Posterior cingulate gyrus (tissue), 11 donors: ENCODE measurements at regions not wholly inside any gene's neighbourhood (a gene's known extent, or its start where the extent isn't known, plus 50 kb on each side); places are given as distances from the start of the nearest gene placed in this dataset.
"Not testable (repeated sequence)": the region's sequence is repeated elsewhere in the genome, so short reads cannot be mapped to it uniquely, and the experiment has no call there.

Experiments
- DNase-seq, 10 donors: peaks; one replicate each; pipeline versions ENCODE4 v3.0.0 to v3.0.0-alpha.2; 2020 to 2021; ENCODE audit warnings: mixed read lengths in 3 of 10
- intact Hi-C: fragments of 100-400 bp; cut with DNase I; formaldehyde crosslinking; loops from one replicate; pipeline ENCODE4 v1.15.1; 2023

DNA sequence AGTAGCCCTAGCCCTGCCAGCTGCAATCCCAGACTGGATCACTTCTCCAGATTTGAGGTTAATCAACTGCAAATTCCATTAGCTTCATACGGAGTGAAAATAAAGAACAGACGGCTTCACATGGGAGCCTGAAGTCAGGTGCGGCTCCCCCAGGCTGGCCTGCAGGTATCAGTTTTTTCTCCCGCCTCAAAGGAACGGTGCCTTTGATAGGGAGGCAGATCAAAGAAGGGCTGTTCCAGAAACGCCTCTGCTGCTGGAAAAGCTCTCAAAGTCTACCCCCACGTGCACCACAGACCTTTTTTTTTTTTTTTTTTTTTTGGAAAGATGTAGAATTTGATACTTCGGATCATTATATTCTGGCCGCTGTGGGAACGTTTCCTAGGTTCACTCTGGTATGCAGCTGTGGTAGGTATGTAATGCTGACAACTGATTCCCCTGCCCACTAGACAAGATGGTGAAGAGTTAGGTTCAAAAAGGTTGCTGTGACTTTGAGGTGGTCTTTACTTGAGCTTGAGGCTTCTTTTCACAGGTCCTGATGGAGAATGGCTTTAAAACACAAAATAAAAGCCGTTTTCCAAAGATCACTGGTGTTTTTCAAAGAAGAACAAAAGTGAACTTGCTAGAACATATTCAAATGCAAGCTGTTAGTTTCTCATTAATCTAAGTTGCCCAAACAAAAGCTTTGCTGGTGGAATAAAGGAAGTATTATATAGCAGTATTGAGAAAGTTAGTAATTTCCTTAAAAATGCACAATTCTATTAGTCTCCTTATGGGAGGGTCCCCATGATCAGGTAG, 189.0 kb upstream of the NFIA start:
- DNase-seq = no peak
- intact Hi-C loops = no loop called here

DNA sequence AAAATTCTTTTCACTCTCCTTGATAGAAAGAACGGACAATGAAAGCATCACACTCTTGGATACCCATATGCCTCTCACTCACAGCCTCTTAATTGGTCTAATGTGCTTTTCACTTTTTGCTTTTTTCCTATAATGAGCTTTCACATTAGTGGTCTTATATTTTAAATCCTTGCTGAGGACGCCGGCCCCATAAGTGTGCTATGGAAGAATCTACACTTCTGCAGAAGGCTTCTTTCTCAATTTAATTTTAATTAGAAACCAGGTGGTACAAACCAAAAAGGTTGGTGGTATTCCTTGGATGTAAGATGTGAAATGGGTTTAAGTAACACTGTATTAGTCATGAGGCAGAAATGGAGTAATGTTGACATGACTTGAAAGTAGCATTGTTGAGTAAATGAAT, 190.6 kb upstream of the NFIA start:
- DNase-seq = no peak
- intact Hi-C loops = no loop called here

DNA sequence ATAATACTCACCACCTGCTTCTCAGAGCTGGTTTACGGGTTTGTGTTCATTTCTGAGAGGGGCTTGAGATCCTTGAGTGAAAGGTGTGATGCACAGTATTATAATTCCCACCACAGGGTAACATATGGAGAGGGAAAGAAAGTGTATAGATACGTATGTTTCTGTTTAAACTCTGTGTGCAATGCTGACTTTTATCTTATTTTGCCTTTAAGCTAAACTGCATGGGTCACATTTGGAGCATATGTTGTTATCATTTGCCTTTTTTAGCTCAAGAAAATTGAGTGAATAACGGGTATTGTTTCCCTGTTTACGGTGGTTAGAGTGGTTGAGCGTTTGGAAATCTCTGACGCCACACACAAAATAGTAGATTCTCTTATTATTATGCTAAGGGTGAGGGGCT, 191.1 kb upstream of the NFIA start:
- intact Hi-C loops = no loop called here
- DNase-seq = no peak

DNA sequence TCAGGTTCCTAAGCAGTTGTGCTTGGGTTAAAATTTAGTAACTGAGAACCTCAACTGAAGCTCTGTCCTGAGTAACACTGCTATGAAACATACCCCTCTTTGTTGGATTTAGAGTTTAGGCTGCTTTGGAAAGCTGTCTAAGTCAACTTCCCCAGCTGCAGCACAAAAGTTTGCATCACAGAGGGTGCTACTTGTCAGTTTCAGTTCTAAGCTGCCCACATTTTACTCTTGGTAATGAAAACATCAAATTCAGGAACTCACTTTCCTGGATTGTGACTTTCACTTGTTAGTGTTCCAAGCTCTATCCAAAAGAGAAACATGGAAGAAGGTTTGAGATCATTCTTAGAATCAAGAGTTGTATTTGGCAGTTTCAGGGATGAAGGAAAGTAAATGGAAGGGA, 191.7 kb upstream of the NFIA start:
- DNase-seq = no peak
- intact Hi-C loops = no loop called here

DNA sequence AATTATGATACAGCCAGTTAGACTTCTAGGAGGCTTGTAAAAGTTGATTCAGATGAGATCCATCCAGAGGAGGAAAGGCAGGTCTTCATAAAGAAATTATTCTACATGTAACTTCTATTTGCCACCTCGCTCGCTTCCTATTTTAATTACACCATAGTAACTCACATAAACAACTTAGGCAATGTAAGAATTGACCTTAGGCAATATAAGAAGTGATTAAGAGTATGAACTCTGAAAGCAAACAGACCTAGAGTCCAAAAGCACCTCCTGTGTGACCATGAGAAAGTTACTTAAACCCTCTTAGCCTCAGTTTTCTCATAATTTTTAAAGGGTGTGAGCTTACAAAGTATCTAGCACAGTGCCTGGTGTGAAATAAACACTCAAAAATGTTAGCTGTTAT, 192.7 kb upstream of the NFIA start:
- intact Hi-C loops = no loop called here

DNA sequence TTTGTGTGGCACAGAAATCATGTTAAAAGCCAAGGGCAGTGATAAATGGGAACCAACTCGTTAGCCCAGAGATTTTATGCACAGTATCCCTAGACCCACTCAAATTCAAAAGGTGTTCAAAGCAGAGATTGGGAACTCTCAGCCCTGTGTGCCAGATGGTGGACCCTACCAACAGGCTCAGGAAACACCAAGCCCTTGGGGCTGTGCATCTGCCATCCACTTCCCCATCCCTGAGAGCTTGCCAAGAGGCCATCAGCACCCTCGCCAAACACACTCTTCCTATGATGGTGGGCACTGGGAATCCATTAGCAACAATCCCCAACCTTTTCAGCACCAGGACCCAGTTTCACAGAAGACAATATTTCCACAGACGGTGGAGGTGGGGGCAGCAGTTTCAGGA, 194.2 kb upstream of the NFIA start:
- no peak for DNase-seq
- intact Hi-C loops = no loop called here

More for the DNA sequence above, 192.7 kb upstream of the NFIA start:
- DNase-seq = no peak

DNA sequence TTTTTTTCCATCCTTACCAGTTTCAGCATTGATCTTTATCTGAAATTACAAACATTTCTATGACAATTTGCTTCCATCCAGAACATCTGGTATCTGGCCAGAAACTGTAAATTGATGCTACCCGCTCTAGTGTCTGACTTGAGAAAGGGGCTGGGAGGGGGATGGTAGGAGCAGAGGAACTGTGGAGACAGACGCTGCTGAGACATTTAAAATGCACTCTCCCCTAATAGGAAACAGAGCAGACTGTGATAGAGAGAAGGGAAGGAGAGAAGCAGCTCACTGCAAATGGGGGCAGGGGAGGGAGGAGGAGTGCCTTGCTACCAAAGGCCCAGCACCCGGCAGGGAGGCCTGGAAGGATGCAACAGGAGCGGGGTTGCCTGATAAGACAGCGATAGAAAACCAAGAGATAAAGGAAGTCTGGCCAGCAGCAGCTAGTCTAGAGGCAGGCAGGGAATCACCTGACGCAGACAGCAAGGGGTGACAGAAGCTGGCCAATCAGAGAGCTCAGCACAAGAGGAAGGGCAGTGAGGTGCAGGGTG, 195.5 kb upstream of the NFIA start:
- intact Hi-C loops = no loop called here
- DNase-seq = no peak

DNA sequence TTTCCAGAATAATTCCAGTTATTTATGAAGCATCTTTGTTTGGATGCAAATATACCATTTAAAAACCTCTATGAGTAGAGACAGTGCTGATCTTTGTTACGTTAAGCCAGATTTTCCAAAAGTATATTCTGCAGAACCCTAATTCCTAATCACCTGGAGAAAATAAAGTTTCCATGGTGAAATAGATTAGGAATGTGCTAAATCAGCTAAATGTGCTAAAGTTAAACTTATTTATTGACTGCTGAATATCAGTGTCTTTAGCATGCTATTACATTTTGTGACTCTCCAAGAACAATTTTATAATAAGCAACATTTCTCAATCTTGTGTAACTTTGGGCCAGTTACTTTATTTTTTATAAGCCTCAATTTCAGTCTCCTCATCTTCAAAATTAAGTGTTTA, 196.3 kb upstream of the NFIA start:
- intact Hi-C loops = no loop called here

DNA sequence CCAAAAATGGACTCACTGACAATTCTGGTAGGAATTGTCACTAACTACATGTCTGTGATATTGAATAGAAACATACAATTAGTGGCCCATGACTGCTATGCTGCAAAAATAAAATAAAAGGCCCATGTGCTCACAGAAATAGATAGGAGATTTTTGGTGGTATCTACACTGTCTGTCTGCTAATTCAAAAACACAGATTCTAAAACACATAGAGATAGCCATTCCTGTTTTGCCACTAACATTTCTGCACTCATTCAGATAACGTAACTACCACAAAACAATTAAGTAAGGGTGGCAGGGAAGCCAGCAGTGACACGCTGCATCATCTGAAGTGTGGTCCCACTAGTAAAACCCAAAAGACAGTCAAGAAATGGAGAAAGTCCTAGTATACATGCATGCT, 202.2 kb upstream of the NFIA start:
- intact Hi-C loops = no loop called here
- DNase-seq = no peak

More for the DNA sequence above, 196.3 kb upstream of the NFIA start:
- DNase-seq = no peak

DNA sequence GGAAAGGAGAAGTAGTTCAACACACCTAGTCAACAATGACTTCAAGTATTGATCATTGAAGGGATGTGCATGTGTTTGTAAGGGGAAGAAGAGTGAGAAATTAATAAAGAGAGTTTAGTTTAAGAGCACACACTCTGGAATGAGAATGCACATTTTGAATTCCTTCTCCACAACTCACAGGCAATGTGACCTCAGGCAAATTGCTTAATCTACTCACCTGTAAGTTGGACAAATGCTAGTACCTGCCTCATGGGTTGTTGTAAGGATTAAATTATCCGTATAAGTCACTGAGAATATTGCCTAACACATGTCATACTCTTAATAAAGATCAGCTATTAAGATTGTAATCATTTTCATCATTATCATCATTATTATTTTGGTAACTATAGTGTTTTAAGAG, 204.0 kb upstream of the NFIA start:
- no peak for DNase-seq
- intact Hi-C loops = no loop called here

DNA sequence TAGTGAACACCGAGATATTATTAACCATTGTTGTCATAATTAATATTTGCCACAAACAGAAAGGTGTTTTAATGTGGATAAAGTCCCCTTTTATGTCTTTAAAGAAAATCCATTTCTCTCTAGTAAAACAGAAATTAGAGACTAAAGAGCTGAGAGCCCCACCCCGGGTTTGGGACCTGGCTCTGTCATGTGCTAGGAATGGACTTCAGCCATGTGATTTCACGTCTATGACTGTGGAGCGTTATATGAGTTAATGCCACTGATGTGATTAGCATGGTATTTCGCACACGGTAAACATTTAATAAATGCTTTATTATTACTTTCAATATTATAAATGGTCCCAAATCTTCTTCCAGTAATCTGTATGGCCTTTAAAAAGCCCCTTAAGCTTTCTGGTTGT, 205.0 kb upstream of the NFIA start:
- no peak for DNase-seq
- intact Hi-C loops = no loop called here

DNA sequence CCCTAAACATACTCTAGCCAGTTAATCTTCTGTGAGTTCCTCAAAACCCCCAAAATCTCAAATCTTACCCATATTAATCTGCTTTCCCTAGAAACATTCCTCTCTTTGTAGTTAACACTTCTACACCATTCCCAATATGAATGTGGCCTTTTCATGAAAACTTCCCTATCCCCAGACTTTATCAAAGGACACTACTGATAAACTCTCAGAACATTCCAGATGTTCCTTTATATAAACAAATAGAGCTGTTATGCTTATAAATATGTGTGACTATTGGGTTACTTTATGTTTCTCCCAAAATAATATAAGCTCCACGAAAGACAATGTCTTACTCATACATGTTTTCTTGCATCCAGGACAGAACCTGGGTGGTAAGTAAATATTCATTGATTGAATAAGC, 205.4 kb upstream of the NFIA start:
- DNase-seq = no peak
- intact Hi-C loops = no loop called here

DNA sequence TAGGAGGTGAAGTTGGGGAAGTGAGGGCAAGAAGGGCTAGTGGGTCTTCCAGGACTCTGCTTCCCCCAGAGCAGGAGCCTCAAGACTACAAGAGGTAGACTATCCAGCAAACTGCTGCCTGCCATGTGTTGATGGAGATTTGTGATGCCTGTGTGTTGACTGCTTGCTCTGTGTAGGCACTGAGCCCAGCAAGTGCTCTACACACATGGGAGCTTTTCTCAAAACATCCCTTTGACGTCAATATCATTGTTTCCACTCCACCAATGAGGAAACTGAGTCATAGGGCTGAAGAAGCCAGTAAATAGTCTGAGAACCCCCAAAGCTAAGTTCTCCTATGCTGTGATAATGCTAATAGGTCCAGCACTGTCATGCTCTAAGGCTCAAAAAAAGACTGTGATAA, 207.2 kb upstream of the NFIA start:
- intact Hi-C loops = no loop called here
- DNase-seq = no peak

DNA sequence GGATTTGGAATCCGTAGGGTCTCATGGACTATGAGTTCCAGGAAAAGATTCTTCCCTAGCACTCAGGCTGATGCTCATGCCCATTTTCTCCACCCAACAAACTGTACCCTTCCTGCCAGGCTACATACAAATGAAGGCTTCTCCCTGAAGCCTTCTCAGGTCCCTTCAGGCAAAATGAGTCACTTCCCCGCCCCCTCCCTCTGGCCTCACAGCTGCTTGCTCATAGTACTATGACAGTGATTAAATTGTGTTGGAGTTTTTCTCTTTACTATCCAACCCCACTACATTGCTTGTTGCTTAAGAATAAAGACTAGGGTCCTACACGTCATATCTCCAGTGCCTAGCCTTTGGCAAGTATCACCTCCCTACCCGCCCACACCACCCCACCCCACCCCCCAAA, 207.6 kb upstream of the NFIA start:
- intact Hi-C loops = no loop called here
- no peak for DNase-seq

DNA sequence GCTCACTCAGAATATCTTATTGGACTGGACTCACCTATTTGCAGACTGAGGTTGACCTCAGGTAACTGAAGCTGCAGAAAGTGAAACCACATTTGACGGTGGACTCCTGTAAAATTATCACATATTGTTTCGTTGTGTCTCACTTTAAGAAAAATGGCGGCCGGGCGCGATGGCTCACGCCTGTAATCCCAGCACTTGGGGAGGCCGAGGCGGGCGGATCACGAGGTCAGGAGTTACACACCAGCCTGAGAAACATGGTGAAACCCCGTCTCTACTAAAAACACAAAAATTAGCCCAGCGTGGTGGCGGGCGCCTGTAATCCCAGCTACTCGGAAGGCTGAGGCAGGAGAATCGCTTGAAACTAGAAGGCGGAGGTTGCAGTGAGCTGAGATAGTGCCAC, 209.0 kb upstream of the NFIA start:
- DNase-seq = not testable (repeated sequence)

DNA sequence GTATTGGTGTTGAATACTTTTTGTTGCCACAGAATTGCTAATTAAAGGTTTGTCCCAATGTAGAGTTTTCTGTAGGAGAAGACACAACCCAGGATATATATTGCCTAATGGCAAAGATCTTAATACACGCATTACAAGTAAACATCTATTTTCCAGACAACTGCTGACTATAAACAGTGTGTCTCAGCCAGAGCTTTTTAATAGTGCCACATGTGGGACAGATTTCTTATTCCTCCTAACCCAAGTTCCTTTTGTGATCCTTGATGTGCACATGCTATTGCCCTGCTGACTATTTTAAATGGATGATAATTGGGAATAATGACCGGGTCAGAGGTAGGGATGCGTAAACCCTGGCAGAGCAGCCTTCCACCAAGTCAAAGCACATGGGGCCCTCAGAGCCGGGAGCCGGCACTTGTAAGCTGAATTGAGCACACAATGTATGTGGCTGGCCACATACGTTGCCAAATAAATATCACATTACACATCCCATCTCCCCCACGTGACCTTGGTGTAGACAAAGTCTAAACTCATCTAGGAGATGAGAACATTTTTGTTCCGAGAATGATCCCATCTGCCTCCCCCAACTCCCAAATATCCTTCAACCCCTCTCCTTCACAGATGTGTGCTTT, 209.8 kb upstream of the NFIA start:
- no peak for DNase-seq

More for the DNA sequence above, 209.0 kb upstream of the NFIA start:
- intact Hi-C loops = not testable (repeated sequence)

DNA sequence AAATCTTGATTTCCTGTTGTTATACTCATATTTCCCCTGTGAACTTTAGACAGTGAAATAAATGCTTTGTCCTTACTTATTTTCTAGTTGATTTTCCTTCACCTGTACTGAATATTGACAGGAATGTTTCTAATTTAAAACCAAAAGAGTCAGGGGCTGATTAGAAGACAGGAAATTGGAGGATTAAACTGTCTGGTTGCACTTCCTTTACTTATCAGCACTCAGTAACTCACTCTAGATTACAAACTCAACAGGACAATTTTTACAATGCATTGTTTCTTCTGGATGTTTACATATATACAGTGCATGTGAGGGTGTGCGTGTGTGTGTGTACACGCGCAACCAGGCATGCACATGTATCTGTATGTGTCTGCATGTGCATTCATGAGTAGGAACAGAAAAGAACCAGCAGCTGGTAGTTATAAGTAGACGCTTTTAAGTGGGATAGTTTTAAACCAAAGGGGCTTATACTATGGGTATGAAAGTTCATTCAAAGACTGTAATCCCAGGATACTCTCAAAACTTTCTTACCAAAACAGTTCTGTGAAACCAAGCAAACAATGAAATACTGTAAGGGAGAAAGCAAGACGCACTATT, 212.0 kb upstream of the NFIA start:
- DNase-seq = no peak
- intact Hi-C loops = no loop called here

More for the DNA sequence above, 209.8 kb upstream of the NFIA start:
- intact Hi-C loops = no loop called here

DNA sequence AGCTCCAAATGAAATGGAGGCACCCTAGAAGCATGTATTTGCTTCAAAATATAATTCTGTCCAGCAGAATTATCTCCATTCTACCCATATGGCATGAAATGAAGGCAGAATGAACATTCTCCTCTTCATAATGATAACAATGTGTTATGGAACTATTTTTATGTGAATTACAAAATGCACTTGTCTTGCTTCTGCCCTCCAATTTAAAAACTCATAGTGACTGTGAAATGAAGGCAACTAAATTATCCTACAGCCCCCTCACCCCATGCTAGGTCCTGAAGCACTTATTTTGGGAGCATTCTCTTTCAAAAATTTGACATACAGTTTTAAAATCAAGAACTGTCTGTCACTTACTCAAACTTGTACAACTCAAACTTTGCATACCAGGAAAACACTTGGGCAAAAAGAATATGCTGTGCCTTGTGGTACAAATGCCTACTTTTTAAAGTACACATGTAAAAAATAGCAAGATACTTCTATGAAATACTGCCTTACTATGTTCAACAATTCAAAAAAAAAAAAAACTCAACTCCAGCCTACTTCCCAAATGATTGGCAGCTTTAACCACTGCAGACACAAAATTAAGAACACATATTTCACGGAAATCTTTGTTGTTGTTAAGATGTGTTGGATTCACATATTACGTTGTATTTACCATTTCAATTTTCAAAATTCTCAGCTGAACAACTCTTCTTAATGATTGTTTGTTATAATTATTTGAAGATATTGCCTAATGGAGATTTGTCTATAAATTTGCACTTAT, 213.3 kb upstream of the NFIA start:
- intact Hi-C loops = no loop called here
- no peak for DNase-seq

DNA sequence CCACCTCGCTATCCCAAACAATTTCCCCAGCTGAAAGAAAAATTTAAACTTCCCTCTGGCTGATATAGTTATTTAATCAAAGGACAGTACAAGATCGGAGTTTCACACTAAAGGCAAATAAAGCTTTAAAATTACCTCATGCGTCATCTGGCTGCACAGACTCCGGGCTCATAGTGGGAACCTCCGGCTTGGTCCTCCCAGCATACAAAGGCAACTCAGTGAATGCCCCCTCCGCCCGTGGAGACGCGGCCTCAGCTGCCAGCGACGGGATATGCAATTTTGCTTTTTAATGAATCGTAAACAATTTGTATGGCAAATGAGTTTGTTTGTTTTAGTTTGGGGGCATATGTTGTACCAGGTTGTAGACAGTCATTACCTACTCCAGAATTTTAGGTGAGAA, 214.6 kb upstream of the NFIA start:
- DNase-seq = peak in 1 of 10 donors; percentile 32
- intact Hi-C loops = no loop called here

DNA sequence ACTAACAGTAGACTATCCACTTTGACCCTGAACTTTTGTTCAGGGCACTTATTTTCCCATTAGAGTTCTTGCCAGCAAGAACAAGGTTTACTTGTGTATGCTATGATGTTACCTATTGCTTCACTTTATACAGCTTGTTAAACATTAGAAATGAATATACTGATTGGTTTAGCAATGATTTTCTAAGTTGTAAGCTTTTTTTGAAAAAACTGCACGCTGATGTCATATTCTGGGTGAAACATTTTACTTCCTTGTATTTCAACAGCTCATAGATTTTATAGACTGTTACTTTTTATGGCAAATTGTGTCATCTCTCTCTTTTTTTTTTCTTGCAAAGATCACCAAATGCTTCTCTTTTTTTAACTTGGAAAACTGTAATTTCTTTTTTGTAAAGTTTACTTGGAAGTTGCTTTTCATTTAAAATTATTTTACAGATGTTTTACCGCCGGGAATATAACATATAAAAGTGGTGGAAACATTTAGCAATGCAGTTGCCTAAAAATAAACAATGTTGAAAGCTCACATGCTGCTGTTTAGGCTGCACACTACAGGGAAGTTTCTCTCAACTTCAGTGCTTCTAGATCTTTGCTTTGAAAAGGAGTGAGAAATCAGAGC, 215.3 kb upstream of the NFIA start:
- intact Hi-C loops = no loop called here
- DNase-seq = no peak
